Keratinocyte (primary cell): ENCODE measurements at regions not wholly inside any gene's neighbourhood (a gene's known extent, or its start where the extent isn't known, plus 50 kb on each side); places are given as distances from the start of the nearest gene placed in this dataset.

Experiments used
- DNase-seq: peaks from one replicate; pipeline ENCODE4 v3.0.0-alpha.2; 2011; ENCODE audit warnings: low read depth, missing footprints, low spot score
- FAIRE-seq: peaks from 2 replicates; lab custom pipeline; 2011; peaks lifted over from hg19 to GRCh38; lab: Jason Lieb, UNC
- H2AFZ ChIP-seq: 2 replicates; pipeline ENCODE4 v1.6.0; 2012; ENCODE audit warnings: low read length, control low read depth, inconsistent platforms; ENCODE audit not compliant: control insufficient read depth
- H3K27ac ChIP-seq: 2 replicates; pipeline ENCODE4 v1.5.1; 2011; ENCODE audit warnings: low read length; ENCODE audit not compliant: control insufficient read depth, insufficient read depth
- H3K27me3 ChIP-seq: 3 replicates; pipeline ENCODE4 v1.6.0; 2011; ENCODE audit warnings: low read length; ENCODE audit not compliant: control insufficient read depth, insufficient read depth; ENCODE audit errors: extremely low read depth
- H3K36me3 ChIP-seq, 2 experiments: 2 replicates in 1 of 2; 3 replicates in 1 of 2; pipeline ENCODE4 v1.5.1; 2011; ENCODE audit warnings: low read length in 2 of 2, mild to moderate bottlenecking in 1 of 2; ENCODE audit not compliant: control insufficient read depth in 2 of 2, insufficient read depth in 2 of 2; ENCODE audit errors: extremely low read depth in 1 of 2
- H3K4me1 ChIP-seq: 3 replicates; pipeline ENCODE4 v1.5.1; 2011; ENCODE audit warnings: low read length; ENCODE audit not compliant: control insufficient read depth, insufficient read depth; ENCODE audit errors: extremely low read depth
- H3K4me2 ChIP-seq: 3 replicates; pipeline ENCODE4 v1.6.0; 2011; ENCODE audit warnings: low read depth, low read length; ENCODE audit not compliant: control insufficient read depth, insufficient read depth; ENCODE audit errors: extremely low read depth
- H3K4me3 ChIP-seq, 3 experiments: fragments of 200-600 bp in 1 of 3; sonication (generic) in 1 of 3; 2 replicates in 2 of 3; 3 replicates in 1 of 3; pipeline ENCODE4 v1.5.1; 2011 to 2016; ENCODE audit warnings: low read length in 3 of 3, mild to moderate bottlenecking in 3 of 3, control low read depth in 2 of 3, inconsistent platforms in 1 of 3, low read depth in 1 of 3, mixed read lengths in 1 of 3, mixed run types in 1 of 3, moderate library complexity in 1 of 3; ENCODE audit not compliant: control insufficient read depth in 2 of 3, insufficient read depth in 2 of 3; ENCODE audit errors: extremely low read depth in 1 of 3
- H3K79me2 ChIP-seq: 2 replicates; pipeline ENCODE4 v1.6.0; 2012; ENCODE audit warnings: low read length; ENCODE audit not compliant: control insufficient read depth, insufficient read depth
- H3K9ac ChIP-seq: 3 replicates; pipeline ENCODE4 v1.6.0; 2011; ENCODE audit warnings: low read length; ENCODE audit not compliant: control insufficient read depth, insufficient read depth; ENCODE audit errors: extremely low read depth
- H3K9me1 ChIP-seq: 3 replicates; pipeline ENCODE4 v1.6.0; 2011; ENCODE audit warnings: low read length; ENCODE audit not compliant: control insufficient read depth, insufficient read depth; ENCODE audit errors: extremely low read depth
- H3K9me3 ChIP-seq: 2 replicates; pipeline ENCODE4 v1.5.1; 2012; ENCODE audit warnings: low read depth, low read length; ENCODE audit not compliant: control insufficient read depth
- H4K20me1 ChIP-seq: 3 replicates; pipeline ENCODE4 v1.6.0; 2011; ENCODE audit warnings: low read length; ENCODE audit not compliant: control insufficient read depth, insufficient read depth; ENCODE audit errors: extremely low read depth
- EZH2 ChIP-seq: IDR thresholded peaks from one replicate; pipeline ENCODE4 v1.6.1; 2012; ENCODE audit warnings: inconsistent platforms, mild to moderate bottlenecking, low read length, moderate library complexity
- dilution Hi-C: fragments of 300-500 bp; cut with MboI; formaldehyde crosslinking; loops from one replicate; pipeline ENCODE4 v1.7.0; 2020; ENCODE audit warnings: low sequenced_read_pairs; ENCODE audit not compliant: extremely low pct_ligation_motif_present
- TF ChIP-seq, protein P1 (sequence below), 3 experiments: IDR thresholded peaks in 1 of 3; conservative IDR thresholded peaks in 1 of 3; optimal IDR thresholded peaks in 1 of 3; 2 replicates in 2 of 3; 3 replicates in 1 of 3; pipeline versions ENCODE3 to v1.5.1; 2011; ENCODE audit warnings: low read length in 3 of 3, mild to moderate bottlenecking in 3 of 3, moderate library complexity in 2 of 3, control low read depth in 1 of 3, inconsistent platforms in 1 of 3; ENCODE audit not compliant: insufficient read depth in 2 of 3; ENCODE audit errors: extremely low read depth in 1 of 3

DNA sequence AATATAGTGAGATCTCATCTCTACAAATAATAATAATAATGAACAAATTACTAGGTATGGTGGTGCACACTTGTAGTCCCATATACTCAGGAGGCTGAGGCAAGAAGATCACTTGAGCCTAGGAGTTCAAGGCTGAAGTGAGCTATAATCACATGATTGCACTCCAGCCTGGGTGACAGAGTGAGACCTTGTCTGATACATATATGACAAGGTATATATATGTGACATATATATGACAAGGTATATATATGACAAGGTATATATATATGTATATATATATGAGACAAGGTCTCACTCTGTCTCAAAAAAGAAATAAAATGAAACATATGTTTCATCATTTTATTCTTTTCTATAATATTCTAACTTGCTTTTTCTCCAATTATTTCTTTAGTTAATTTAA lies 278.1 kb upstream of the TET2 start:
- no peak overlapping the region for H3K4me2 ChIP-seq
- no peaks in the 10 kb centered on the region for H3K79me2 ChIP-seq
- H3K4me1 ChIP-seq = peaks cover 8% of the 10 kb centered on the region
- H3K4me3 ChIP-seq = no peak overlapping the region
- no peak overlapping the region for H3K9ac ChIP-seq
- DNase-seq (no peak), FAIRE-seq (no peak)
- H4K20me1 ChIP-seq = no peaks in the 10 kb centered on the region
- no peak for TF ChIP-seq EZH2
- TF ChIP-seq, protein P1, sequence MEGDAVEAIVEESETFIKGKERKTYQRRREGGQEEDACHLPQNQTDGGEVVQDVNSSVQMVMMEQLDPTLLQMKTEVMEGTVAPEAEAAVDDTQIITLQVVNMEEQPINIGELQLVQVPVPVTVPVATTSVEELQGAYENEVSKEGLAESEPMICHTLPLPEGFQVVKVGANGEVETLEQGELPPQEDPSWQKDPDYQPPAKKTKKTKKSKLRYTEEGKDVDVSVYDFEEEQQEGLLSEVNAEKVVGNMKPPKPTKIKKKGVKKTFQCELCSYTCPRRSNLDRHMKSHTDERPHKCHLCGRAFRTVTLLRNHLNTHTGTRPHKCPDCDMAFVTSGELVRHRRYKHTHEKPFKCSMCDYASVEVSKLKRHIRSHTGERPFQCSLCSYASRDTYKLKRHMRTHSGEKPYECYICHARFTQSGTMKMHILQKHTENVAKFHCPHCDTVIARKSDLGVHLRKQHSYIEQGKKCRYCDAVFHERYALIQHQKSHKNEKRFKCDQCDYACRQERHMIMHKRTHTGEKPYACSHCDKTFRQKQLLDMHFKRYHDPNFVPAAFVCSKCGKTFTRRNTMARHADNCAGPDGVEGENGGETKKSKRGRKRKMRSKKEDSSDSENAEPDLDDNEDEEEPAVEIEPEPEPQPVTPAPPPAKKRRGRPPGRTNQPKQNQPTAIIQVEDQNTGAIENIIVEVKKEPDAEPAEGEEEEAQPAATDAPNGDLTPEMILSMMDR (optimal IDR thresholded peaks at IDR 0.05 in 1 of 3, IDR thresholded peaks at IDR 0.05 in 1 of 3, conservative IDR thresholded peaks at IDR 0.05 in 1 of 3; ENCODE audit: extremely low read depth in 1 of 3, insufficient read depth in 2 of 3, low read length in 3 of 3) = no peak
- H3K27ac ChIP-seq = no peak overlapping the region
- dilution Hi-C loops = no loop called here
- no peaks in the 10 kb centered on the region for H3K27me3 ChIP-seq
- no peak overlapping the region for H2AFZ ChIP-seq
- no peaks in the 10 kb centered on the region for H3K36me3 ChIP-seq
- no peaks in the 10 kb centered on the region for H3K9me3 ChIP-seq
- no peaks in the 10 kb centered on the region for H3K9me1 ChIP-seq

DNA sequence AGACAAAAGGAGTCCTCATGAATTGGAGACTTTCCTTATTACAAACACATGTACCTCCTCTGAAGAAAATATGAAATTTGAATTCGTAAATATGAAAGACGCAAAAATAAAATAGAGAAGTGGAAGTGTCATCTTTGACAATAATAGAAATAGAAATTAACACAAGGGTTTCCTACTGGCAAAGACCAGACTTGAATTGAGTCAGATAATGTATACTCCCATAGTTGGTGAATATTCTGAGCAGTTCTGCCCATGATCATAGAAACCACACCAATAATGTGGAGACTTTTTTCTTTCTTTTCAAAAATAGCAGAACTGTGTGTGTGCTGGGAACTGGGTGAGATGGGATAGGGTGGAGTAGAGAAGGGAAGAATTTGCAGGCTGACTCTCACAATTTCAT lies 277.7 kb upstream of the TET2 start:
- Histone ChIP-seq H3K4me1 (peaks cover 8% of the 10 kb centered on the region), H3K4me3 (no peak overlapping the region), H3K79me2 (no peaks in the 10 kb centered on the region), H4K20me1 (no peaks in the 10 kb centered on the region), H3K9me3 (no peaks in the 10 kb centered on the region), H3K27me3 (no peaks in the 10 kb centered on the region), H3K4me2 (no peak overlapping the region), H3K9me1 (no peaks in the 10 kb centered on the region), H3K9ac (no peak overlapping the region), H2AFZ (no peak overlapping the region), H3K27ac (no peak overlapping the region), H3K36me3 (no peaks in the 10 kb centered on the region)
- no peak for FAIRE-seq
- TF ChIP-seq, protein P1 (optimal IDR thresholded peaks at IDR 0.05 in 1 of 3, IDR thresholded peaks at IDR 0.05 in 1 of 3, conservative IDR thresholded peaks at IDR 0.05 in 1 of 3; ENCODE audit: extremely low read depth in 1 of 3, insufficient read depth in 2 of 3, low read length in 3 of 3) = no peak
- no peak for TF ChIP-seq EZH2
- dilution Hi-C loops = no loop called here
- no peak for DNase-seq
